Testis (tissue), 2 donors: ENCODE measurements at regions not wholly inside any gene's neighbourhood (a gene's known extent, or its start where the extent isn't known, plus 50 kb on each side); places are given as distances from the start of the nearest gene placed in this dataset.

Source experiments
- CTCF ChIP-seq, 3 experiments: fragments of 450-650 bp in 2 of 3; fragments of 200-600 bp in 1 of 3; sonication (generic) in 1 of 3; IDR thresholded peaks; one replicate each; pipeline ENCODE4 v1.5.1; 2016 to 2019; ENCODE audit warnings: antibody characterized with exemption in 3 of 3, mild to moderate bottlenecking in 2 of 3, moderate library complexity in 1 of 3
- POLR2A ChIP-seq: fragments of 450-650 bp; IDR thresholded peaks from one replicate; pipeline ENCODE4 v1.6.1; 2017; ENCODE audit warnings: antibody characterized with exemption, mild to moderate bottlenecking, moderate library complexity

GRCh38 chr5:89930591-89931392 lies 478.8 kb downstream of the CETN3 start:
- TF ChIP-seq CTCF (IDR thresholded peaks at IDR 0.05) (no peak), POLR2A (no peak)
